Natural killer cell treated with Interleukin-12 subunit alpha and Interleukin-12 subunit beta and Interleukin-15 and Interleukin-18, amount 100 ng/mL, for 72 hours (primary cell): ENCODE measurements at regions not wholly inside any gene's neighbourhood (a gene's known extent, or its start where the extent isn't known, plus 50 kb on each side); places are given as distances from the start of the nearest gene placed in this dataset.

Experiments used
- ATAC-seq, 2 donors: fragments of 150-1000 bp; cut with Tn5 transposase in 1 of 2; sonication (Bioruptor Pico), chemical (Tn5 transposase) in 1 of 2; 2 replicates each; pipeline ENCODE4 v1.10.0; 2021
- DNase-seq: peaks from one replicate; pipeline ENCODE4 v3.0.0; 2022; ENCODE audit warnings: low spot score
- H3K27ac Mint-ChIP-seq, 2 donors: 1 replicate in 1 of 2; 2 replicates in 1 of 2; pipeline ENCODE4 v1.8.0; 2022; ENCODE audit warnings: mixed read lengths in 2 of 2, mild to moderate bottlenecking in 1 of 2, moderate library complexity in 1 of 2
- H3K27me3 Mint-ChIP-seq, 2 donors: 1 replicate in 1 of 2; 2 replicates in 1 of 2; pipeline ENCODE4 v1.8.0; 2022; ENCODE audit warnings: mixed read lengths in 2 of 2
- H3K36me3 Mint-ChIP-seq: one replicate; pipeline ENCODE4 v1.8.0; 2022; ENCODE audit warnings: mixed read lengths
- H3K4me1 Mint-ChIP-seq, 2 donors: 1 replicate in 1 of 2; 2 replicates in 1 of 2; pipeline ENCODE4 v1.8.0; 2022; ENCODE audit warnings: low read depth in 2 of 2, mixed read lengths in 2 of 2, mild to moderate bottlenecking in 1 of 2
- H3K4me3 Mint-ChIP-seq: one replicate; pipeline ENCODE4 v1.8.0; 2022; ENCODE audit warnings: mixed read lengths
- H3K9me3 Mint-ChIP-seq: 2 replicates; pipeline ENCODE4 v1.8.0; 2022; ENCODE audit warnings: mixed read lengths

DNA sequence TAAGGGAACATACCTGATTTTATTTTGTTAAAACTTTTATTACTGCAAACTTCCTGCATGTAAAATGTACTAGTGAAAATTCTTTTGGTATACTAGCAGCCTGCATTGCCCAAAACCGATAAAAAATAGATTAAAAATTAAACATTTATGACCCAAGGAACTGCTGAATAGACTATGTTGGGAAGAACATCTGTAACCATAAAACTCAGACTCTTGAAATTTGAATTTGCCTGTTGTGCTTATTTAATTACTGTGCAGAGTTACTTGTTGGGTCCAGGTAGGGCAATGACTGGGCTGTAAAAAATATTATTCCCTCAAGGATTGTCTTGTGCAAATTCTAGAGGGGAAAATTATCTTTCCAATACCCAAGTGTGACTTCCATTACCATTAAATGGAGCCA lies 193.5 kb upstream of the PITRM1 start:
- ATAC-seq, result no peak
- H3K27me3 Mint-ChIP-seq, result peaks cover 0 to 5% of the 10 kb centered on the region in 2 donors
- no peak for DNase-seq
- no peak overlapping the region for H3K27ac Mint-ChIP-seq
- peaks cover 5% of the 10 kb centered on the region for H3K36me3 Mint-ChIP-seq
- no peak overlapping the region for H3K4me3 Mint-ChIP-seq
- H3K4me1 Mint-ChIP-seq, result no peaks in the 10 kb centered on the region
- peaks cover 4% of the 10 kb centered on the region for H3K9me3 Mint-ChIP-seq

DNA sequence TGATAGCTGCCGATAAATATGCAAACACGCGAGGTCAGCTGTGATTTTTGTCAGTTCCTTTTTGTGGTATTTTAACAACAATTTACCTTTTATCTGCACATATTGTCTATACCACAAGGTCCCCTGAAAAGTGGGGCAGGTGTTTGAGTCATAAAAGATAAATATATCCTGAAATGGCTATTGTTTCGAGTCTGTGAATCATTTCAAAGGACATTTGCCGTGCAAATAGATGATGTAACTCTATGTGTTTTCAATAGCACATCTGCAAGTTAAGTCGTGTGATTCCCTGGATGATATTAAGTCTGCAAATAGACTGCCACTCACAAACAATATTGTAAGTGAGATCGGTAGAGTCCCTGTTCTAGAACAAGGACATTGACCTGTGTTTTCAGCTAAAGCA lies 193.0 kb upstream of the PITRM1 start:
- H3K4me1 Mint-ChIP-seq, result no peaks in the 10 kb centered on the region
- H3K27me3 Mint-ChIP-seq, result peaks cover 0 to 6% of the 10 kb centered on the region in 2 donors
- DNase-seq, result no peak
- peaks cover 9% of the 10 kb centered on the region for H3K36me3 Mint-ChIP-seq
- no peak for ATAC-seq
- H3K9me3 Mint-ChIP-seq, result peaks cover 8% of the 10 kb centered on the region
- H3K27ac Mint-ChIP-seq, result no peak overlapping the region
- no peak overlapping the region for H3K4me3 Mint-ChIP-seq

DNA sequence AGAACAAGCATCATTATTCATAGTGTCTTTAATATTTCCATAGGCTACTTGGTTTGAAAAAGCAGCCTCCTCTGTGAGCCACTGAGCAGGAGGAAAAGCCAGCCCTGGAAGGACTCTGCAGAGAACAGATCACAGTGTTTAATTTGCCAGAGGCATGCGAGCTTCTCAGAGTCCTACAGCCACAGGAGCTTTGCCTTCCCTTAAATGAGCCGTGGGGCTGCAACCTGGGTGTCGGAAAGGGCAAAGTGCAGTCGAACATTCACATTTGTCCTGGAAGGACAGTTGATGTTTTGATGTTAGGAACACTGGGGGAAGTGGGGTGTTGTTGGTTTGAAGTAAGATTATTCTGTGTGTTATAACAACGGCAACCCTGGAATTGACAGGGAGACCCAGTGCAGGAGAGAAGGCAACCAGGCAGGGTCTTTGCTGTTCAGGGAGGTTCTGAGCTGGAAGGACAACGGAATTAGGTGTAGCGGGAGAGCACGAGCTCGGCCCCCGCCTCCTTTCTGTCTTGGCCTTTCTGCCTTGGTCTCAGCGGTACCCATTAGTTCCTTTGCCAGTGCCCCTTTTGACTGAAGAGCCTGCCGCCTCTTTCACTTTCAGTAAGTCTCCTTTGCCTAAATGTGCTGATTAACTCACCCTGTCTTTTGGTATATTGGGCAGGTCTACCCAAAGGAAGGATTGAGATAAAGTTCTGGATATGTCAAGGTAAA lies 192.3 kb upstream of the PITRM1 start:
- no peaks in the 10 kb centered on the region for H3K4me1 Mint-ChIP-seq
- ATAC-seq, result no peak
- H3K27ac Mint-ChIP-seq, result no peak overlapping the region
- DNase-seq, result no peak
- H3K36me3 Mint-ChIP-seq, result peaks cover 11% of the 10 kb centered on the region
- H3K9me3 Mint-ChIP-seq, result peaks cover 8% of the 10 kb centered on the region
- H3K27me3 Mint-ChIP-seq, result peaks cover 0 to 7% of the 10 kb centered on the region in 2 donors
- H3K4me3 Mint-ChIP-seq, result no peak overlapping the region

DNA sequence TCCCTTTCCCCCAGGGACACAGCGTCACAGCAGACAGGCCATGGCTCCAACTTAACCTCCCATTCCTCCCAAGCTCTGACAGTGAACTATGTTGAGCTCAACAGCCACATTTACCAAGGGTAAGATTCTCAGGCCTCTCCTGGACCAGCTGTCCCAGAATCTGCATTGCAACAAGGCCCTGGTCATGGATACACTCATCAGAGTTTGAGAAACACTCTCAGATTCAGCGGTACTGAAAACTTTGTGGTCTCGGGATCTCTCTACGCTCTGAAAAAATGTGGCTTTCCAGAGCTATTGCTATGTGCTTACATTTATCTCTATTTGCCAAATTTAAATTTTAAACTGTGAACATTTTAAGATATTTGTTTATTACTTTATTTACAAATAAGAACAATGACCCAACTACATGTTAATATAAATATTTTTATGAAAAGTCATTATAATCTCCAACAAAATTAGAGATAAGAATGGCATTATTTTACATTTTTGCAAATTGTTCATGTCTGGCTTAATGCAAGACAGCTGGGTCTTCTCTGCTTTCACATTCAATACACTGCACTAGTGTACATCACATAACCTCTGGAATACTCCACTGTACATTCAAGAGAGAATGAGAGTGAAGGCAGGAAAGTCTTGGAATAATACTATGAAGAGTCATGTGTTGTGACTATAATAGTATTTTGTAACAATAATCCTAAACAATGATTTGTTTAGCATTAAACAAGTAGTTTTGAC lies 190.9 kb upstream of the PITRM1 start:
- H3K36me3 Mint-ChIP-seq, result peaks cover 11% of the 10 kb centered on the region
- H3K4me3 Mint-ChIP-seq, result no peak overlapping the region

DNA sequence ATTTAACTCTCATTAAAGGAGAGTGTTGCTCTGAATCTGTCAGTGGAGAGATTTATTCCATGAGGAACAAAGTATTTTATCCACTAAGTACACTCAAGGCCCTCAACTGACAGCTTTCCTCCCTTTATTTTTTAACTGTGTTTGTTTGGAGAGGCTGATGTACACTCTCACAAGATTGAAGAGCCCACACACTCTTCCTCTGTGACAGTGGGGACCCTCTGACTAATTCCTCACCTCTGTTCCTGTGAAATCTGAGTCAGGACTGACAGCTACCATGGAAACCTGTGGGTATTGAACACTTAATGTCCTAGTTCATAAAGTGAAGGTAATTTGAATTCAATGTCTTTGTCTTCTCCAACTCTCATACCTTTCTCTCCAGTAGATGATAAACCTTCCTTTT lies 189.8 kb upstream of the PITRM1 start:
- Mint-ChIP-seq H3K9me3 (peaks cover 8% of the 10 kb centered on the region), H3K4me3 (no peak overlapping the region), H3K4me1 (no peaks in the 10 kb centered on the region), H3K27ac (no peak overlapping the region), H3K36me3 (peaks cover 11% of the 10 kb centered on the region), H3K27me3 (peaks cover 0 to 5% of the 10 kb centered on the region in 2 donors)
- ATAC-seq, result peak in 1 of 2 donors; percentile 51
- no peak for DNase-seq

More for the DNA sequence above, 190.9 kb upstream of the PITRM1 start:
- Mint-ChIP-seq H3K9me3 (peaks cover 8% of the 10 kb centered on the region), H3K27me3 (peaks cover 0 to 5% of the 10 kb centered on the region in 2 donors), H3K27ac (no peak overlapping the region), H3K4me1 (no peaks in the 10 kb centered on the region)
- DNase-seq, result no peak
- no peak for ATAC-seq

DNA sequence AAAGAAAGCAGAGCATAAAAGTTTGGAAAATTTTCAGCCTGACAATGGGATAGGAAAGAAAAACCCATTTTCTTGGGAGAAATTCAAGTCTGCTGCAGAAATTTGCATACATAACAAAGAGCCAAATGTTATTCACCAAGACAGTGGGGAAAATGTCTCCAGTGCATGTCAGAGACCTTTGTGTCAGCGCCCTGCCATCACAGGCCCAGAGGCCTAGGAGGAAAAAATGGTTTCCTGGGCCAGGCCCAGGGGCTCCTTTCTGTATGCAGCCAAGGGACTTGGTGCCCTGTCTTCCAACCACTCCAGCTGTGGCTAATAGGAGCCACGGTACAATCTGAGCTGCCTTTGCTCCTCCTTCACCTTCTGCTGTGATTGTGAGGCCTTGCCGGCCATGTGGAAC lies 189.1 kb upstream of the PITRM1 start:
- peaks cover 8% of the 10 kb centered on the region for H3K9me3 Mint-ChIP-seq
- peaks cover 0 to 2% of the 10 kb centered on the region in 2 donors for H3K27me3 Mint-ChIP-seq
- H3K27ac Mint-ChIP-seq, result no peak overlapping the region
- ATAC-seq (no peak), DNase-seq (no peak)
- H3K4me3 Mint-ChIP-seq, result no peak overlapping the region
- H3K36me3 Mint-ChIP-seq, result peaks cover 11% of the 10 kb centered on the region
- H3K4me1 Mint-ChIP-seq, result no peaks in the 10 kb centered on the region

DNA sequence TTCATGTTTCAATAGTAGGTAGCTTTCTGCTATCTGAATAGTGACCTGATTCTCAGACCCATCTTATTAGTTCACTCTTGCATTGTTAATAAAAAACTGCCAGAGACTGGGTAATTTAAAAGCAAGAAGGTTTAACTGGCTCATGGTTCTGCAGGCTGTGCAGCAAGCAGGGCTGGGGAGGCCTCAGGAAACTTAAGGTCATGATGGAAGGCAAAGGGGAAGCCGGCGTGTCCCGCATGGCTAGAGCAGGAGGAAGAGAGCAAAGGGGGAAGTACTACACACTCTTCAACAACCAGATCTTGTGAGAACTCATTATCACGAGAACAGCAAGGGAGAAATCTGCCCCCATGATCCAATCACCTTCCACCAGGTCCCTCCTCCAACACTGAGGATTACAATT lies 185.2 kb upstream of the PITRM1 start:
- H3K4me3 Mint-ChIP-seq, result no peak overlapping the region
- no peak overlapping the region for H3K27ac Mint-ChIP-seq
- no peak for ATAC-seq
- peaks cover 6 to 7% of the 10 kb centered on the region in 2 donors for H3K27me3 Mint-ChIP-seq
- H3K4me1 Mint-ChIP-seq, result no peaks in the 10 kb centered on the region
- peaks cover 11% of the 10 kb centered on the region for H3K36me3 Mint-ChIP-seq
- peaks cover 8% of the 10 kb centered on the region for H3K9me3 Mint-ChIP-seq
- DNase-seq, result no peak

DNA sequence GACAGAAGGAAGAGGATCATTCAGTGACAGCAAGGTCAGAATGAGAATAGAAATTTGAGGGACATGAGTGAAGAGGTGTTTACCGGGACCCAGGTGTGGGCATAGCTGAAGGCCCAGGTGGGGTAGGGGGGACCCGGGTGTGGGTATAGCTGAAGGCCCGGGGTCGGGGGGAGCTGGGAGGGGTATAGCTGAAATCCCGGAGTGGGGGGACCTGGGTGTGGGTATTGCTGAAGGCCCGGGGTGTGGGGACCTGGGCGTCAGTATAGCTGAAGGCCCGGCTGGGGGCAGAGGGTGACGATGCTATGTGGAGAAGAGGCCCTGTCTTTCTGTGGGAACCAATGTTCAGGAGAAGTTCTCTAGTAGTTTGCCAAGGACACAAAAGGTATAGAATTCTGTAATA lies 183.0 kb upstream of the PITRM1 start:
- ATAC-seq, result peak in 1 of 2 donors; percentile 45
- no peak overlapping the region for H3K4me3 Mint-ChIP-seq
- DNase-seq, result no peak
- H3K9me3 Mint-ChIP-seq, result no peaks in the 10 kb centered on the region
- H3K36me3 Mint-ChIP-seq, result peaks cover under 1% of the 10 kb centered on the region
- peak overlapping the region in 1 of 2 donors; percentile 6 for H3K27ac Mint-ChIP-seq
- H3K27me3 Mint-ChIP-seq, result peaks cover 11 to 17% of the 10 kb centered on the region in 2 donors
- peaks cover 0 to 3% of the 10 kb centered on the region in 2 donors for H3K4me1 Mint-ChIP-seq

DNA sequence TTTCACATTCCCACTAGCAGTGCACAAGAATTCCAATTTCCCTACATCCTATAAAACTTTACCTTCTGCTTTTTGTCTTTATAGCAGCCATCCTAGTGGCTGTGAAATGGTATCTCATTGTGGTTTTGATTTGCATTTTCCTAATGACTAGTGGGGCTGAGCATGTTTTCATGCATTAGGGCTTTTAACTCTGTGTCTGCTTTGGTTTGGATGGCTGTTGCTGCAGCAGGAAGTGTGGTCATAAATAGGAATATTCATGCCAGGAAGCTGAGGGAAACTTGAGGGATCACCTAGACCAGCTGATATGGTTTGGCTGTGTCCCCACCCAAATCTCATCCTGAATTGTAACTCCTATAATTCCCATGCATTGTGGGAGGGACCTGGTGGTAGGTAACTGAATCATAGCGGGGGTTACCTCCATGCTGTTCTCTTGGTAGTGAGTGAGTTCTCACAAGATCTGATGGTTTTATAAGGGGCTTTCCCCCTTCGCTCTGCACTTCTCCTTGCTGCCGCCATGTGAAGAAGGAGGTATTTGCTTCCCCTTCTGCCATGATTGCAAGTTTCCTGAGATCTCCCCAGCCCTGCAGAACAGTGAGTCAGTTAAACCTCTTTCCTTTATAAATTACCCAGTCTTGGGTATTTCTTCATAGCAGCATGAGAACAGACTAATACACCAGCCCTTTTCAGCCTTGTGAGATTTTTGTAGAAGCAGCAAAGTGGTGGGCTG lies 181.8 kb upstream of the PITRM1 start:
- ATAC-seq, result no peak
- H3K9me3 Mint-ChIP-seq, result no peaks in the 10 kb centered on the region
- H3K27me3 Mint-ChIP-seq, result peaks cover 18 to 25% of the 10 kb centered on the region in 2 donors
- no peak overlapping the region for H3K4me3 Mint-ChIP-seq
- H3K4me1 Mint-ChIP-seq, result peaks cover 0 to 3% of the 10 kb centered on the region in 2 donors
- H3K36me3 Mint-ChIP-seq, result no peaks in the 10 kb centered on the region
- H3K27ac Mint-ChIP-seq, result no peak overlapping the region
- no peak for DNase-seq

DNA sequence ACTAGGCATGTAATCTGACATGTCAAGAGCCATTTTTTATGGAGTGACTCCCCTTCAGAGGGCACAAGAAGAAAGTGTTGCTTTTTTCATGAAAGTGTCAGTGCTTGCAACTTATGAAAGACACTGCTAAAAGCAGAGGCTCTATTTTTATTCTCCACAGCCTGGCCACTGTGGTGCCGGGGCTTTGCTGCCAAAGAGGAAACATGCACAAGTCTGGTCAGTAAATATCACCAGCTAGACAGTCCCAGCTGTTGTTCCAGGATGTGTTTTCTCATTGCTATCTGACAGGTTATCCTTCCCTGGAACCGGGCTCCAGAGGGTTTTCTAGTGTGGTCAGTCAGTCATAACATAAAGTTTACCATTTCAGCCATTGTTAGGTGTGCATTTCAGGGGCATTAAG lies 180.7 kb upstream of the PITRM1 start:
- no peaks in the 10 kb centered on the region for H3K36me3 Mint-ChIP-seq
- no peak overlapping the region for H3K27ac Mint-ChIP-seq
- DNase-seq (no peak), ATAC-seq (no peak)
- H3K4me3 Mint-ChIP-seq, result no peak overlapping the region
- H3K27me3 Mint-ChIP-seq, result peaks cover 18 to 29% of the 10 kb centered on the region in 2 donors
- H3K9me3 Mint-ChIP-seq, result no peaks in the 10 kb centered on the region
- H3K4me1 Mint-ChIP-seq, result peaks cover 0 to 3% of the 10 kb centered on the region in 2 donors

DNA sequence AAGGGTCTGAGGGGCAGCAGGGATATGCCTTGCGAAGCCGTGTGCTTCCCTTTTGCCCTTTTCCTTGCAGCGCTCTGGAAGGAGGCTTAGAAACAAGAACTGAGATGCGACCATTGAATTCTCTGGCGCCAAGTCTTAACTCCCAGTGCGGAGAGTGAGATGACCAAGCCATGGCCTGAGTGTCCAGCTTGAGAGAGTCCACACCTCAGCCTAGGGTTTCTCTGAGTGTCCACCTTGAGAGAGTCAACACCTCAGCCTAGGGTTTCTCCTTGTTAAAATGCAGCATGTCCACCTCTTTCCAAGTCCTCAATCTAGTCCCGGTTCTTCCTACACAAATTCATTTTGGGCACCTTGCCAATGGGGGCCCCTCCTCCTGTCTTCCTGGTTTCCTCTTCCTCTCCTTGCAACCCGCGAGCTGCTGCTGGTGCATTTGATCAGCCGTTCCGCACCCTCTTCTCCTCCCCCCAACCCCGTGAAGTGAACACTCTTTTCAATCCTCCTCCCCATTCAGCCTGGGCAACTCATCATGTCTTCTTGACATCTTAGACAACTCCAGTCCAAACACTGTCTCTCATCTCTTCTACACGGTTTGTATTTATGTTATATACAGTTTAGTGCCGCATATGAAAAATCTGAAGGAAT lies 178.2 kb upstream of the PITRM1 start:
- Mint-ChIP-seq H3K9me3 (no peaks in the 10 kb centered on the region), H3K36me3 (no peaks in the 10 kb centered on the region), H3K27ac (no peak overlapping the region), H3K4me3 (no peak overlapping the region), H3K4me1 (peaks cover 0 to 3% of the 10 kb centered on the region in 2 donors), H3K27me3 (peaks cover 20 to 35% of the 10 kb centered on the region in 2 donors)
- no peak for DNase-seq
- peak in 1 of 2 donors; percentile 21 for ATAC-seq

DNA sequence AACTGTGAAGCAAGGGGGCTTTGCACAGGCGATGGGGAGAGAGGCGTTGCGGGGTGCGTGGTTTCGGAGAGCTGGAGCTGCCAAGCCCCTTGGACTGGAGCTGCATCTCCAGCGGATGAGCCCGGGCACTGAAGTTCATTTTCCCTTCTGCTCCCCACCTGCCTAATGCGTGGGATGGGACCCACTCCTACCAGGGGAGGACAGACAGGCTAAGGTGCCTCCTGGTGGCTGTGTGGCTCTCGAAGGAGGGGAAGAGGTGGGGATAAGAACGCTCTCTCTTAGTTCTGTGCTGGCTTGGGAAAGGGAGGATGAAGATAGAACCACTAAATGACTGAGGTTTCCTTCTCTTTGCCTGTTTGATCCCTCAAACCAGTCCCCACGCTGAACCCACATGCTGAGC lies 177.6 kb upstream of the PITRM1 start:
- peak in 1 of 2 donors; percentile 7 for ATAC-seq
- Mint-ChIP-seq H3K4me3 (no peak overlapping the region), H3K27me3 (peaks cover 26 to 37% of the 10 kb centered on the region in 2 donors), H3K9me3 (no peaks in the 10 kb centered on the region), H3K36me3 (no peaks in the 10 kb centered on the region), H3K27ac (no peak overlapping the region), H3K4me1 (peaks cover 0 to 3% of the 10 kb centered on the region in 2 donors)
- no peak for DNase-seq

DNA sequence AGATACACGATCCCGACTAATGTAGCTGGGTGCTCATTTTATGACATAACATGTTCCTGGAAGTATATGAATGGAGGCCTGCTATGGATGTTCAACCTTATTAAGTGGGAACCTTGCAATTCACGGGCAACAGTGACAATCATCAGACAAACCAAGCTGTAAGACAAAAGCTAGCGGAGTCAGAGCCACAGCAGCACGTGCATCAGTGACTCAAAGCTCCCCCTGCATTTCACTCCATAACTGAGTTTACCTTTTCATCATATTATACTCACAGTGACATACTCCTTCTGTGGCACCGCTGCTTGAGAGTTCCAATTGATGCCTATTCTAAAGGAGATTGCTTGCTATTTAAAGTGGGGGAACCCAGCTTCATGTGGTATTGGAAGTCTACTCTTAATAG lies 176.0 kb upstream of the PITRM1 start:
- Mint-ChIP-seq H3K4me1 (peaks cover 0 to 3% of the 10 kb centered on the region in 2 donors), H3K4me3 (no peak overlapping the region), H3K36me3 (no peaks in the 10 kb centered on the region), H3K9me3 (no peaks in the 10 kb centered on the region), H3K27me3 (peaks cover 28 to 40% of the 10 kb centered on the region in 2 donors), H3K27ac (no peak overlapping the region)
- no peak for ATAC-seq
- DNase-seq, result no peak
